Activated gamma-delta T cell (primary cell): ENCODE measurements at regions not wholly inside any gene's neighbourhood (a gene's known extent, or its start where the extent isn't known, plus 50 kb on each side); places are given as distances from the start of the nearest gene placed in this dataset.
"Not testable (repeated sequence)": the region's sequence is repeated elsewhere in the genome, so short reads cannot be mapped to it uniquely, and the experiment has no call there.

Experiments used
- DNase-seq: peaks from one replicate; lab custom pipeline; 2025; lab: John Stamatoyannopoulos, UW

GRCh38 chr2:192813341-192813740, 618.6 kb upstream of the TMEFF2 start:
- DNase-seq = no peak

- no peak for DNase-seq
These were observed 614.4 kb upstream of the TMEFF2 start for GRCh38 chr2:192809173-192809572.

- DNase-seq = no peak
These were observed 588.9 kb upstream of the TMEFF2 start for GRCh38 chr2:192783643-192784042.

- no peak for DNase-seq
These were observed 580.9 kb upstream of the TMEFF2 start for GRCh38 chr2:192775459-192776262.

- no peak for DNase-seq
These were observed 580.3 kb upstream of the TMEFF2 start for GRCh38 chr2:192775011-192775410.

GRCh38 chr2:192773044-192773443, 578.3 kb upstream of the TMEFF2 start:
- DNase-seq = no peak

- DNase-seq = no peak
These were observed 555.0 kb upstream of the TMEFF2 start for GRCh38 chr2:192749611-192750200.

GRCh38 chr2:192741889-192742288, 547.2 kb upstream of the TMEFF2 start:
- no peak for DNase-seq

- no peak for DNase-seq
These were observed 540.7 kb upstream of the TMEFF2 start for GRCh38 chr2:192735447-192735846.

- no peak for DNase-seq
These were observed 534.6 kb upstream of the TMEFF2 start for GRCh38 chr2:192729369-192729768.

- no peak for DNase-seq
These were observed 531.3 kb upstream of the TMEFF2 start for GRCh38 chr2:192725991-192726390.

- no peak for DNase-seq
These were observed 524.9 kb upstream of the TMEFF2 start for GRCh38 chr2:192719629-192720028.

- no peak for DNase-seq
These were observed 523.6 kb upstream of the TMEFF2 start for GRCh38 chr2:192718340-192718739.

- no peak for DNase-seq
These were observed 506.2 kb upstream of the TMEFF2 start for GRCh38 chr2:192700934-192701333.

GRCh38 chr2:192697880-192698279, 503.1 kb upstream of the TMEFF2 start:
- DNase-seq = no peak

- DNase-seq = no peak
These were observed 502.1 kb upstream of the TMEFF2 start for GRCh38 chr2:192696857-192697256.

GRCh38 chr2:192687015-192687414, 492.3 kb upstream of the TMEFF2 start:
- DNase-seq = no peak

GRCh38 chr2:192682511-192682910, 487.8 kb upstream of the TMEFF2 start:
- DNase-seq = not testable (repeated sequence)

GRCh38 chr2:192675681-192676080, 480.9 kb upstream of the TMEFF2 start:
- no peak for DNase-seq

GRCh38 chr2:192669505-192670091, 474.9 kb upstream of the TMEFF2 start:
- DNase-seq = no peak

- not testable (repeated sequence) for DNase-seq
These were observed 465.8 kb upstream of the TMEFF2 start for GRCh38 chr2:192660555-192660954.

GRCh38 chr2:192657362-192657761, 462.6 kb upstream of the TMEFF2 start:
- no peak for DNase-seq

GRCh38 chr2:192655916-192656315, 461.2 kb upstream of the TMEFF2 start:
- no peak for DNase-seq
